ENCODE measurements at regions not wholly inside any gene's neighbourhood (a gene's known extent, or its start where the extent isn't known, plus 50 kb on each side); places are given as distances from the start of the nearest gene placed in this dataset.

DNA sequence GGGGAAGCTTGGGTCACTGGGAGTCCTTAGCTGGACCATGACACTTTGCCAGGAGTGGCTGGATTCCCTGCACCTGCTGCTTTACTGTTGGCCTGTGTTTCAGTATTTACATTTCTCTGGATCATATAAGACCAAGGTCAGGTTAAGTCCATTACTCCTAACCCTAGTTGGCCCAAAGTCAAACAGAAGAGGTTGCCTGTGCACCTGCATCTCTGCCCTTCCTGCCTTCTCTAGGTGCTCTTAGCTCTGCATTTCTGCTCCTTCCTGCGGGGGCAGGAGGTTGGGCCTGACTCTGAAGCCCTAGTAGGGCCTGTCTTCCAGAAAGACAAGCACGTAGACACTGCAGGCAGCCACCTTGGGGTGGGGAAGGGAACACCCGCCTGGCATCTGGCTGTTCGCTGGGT, 124.3 kb downstream of the RPLP1 start:
- no peak for DNase-seq (ENCODE audit: low spot score)
- ATAC-seq (ENCODE audit: low FRiP score): no peak
- TF ChIP-seq, protein P1, sequence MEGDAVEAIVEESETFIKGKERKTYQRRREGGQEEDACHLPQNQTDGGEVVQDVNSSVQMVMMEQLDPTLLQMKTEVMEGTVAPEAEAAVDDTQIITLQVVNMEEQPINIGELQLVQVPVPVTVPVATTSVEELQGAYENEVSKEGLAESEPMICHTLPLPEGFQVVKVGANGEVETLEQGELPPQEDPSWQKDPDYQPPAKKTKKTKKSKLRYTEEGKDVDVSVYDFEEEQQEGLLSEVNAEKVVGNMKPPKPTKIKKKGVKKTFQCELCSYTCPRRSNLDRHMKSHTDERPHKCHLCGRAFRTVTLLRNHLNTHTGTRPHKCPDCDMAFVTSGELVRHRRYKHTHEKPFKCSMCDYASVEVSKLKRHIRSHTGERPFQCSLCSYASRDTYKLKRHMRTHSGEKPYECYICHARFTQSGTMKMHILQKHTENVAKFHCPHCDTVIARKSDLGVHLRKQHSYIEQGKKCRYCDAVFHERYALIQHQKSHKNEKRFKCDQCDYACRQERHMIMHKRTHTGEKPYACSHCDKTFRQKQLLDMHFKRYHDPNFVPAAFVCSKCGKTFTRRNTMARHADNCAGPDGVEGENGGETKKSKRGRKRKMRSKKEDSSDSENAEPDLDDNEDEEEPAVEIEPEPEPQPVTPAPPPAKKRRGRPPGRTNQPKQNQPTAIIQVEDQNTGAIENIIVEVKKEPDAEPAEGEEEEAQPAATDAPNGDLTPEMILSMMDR (IDR thresholded peaks at IDR 0.05): no peak

DNA sequence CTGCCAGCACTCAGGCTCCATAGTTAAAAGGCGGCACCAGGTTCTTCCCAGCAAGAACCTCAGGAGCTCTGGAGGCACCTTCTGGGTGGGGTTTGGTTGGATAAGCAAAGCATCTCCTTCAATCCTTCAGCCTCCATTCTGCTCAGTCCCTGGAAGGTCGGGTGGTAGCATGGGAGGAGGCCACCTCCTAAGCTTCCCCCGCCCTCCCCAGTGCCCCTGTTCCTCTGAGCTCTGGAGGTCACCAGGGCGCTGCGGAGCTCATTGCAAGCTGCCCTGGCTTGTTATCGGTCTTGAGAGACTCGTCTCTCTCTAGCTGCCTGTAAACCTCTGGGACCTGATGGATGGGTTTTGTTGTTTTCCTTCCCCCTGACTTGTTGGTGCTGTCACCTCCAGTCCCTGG, 124.8 kb downstream of the RPLP1 start:
- ATAC-seq (ENCODE audit: low FRiP score) (no peak), DNase-seq (ENCODE audit: low spot score) (no peak)
- TF ChIP-seq, protein P1 (IDR thresholded peaks at IDR 0.05): no peak

DNA sequence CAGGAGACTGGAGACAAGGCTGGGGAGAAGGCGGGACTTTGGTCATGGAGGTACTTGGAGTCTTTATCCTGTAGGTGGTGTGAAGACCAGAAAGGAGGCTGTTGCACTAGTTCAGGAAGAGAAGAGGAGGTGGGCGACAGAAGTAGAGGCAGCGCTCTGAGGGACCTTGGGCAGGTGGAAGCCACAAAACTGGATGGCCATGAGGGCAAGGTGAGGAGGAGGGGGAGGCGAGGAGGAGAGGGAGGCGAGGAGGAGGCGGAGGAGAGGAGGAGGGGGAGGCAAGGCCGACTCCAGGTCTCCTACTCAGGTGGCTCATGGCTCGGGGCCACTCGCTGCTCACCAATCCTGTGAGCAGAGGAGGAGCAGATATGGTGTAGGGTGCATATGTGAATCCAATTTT, 125.6 kb downstream of the RPLP1 start:
- TF ChIP-seq, protein P1 (IDR thresholded peaks at IDR 0.05): no peak
- DNase-seq (ENCODE audit: low spot score) (no peak), ATAC-seq (ENCODE audit: low FRiP score) (no peak)

DNA sequence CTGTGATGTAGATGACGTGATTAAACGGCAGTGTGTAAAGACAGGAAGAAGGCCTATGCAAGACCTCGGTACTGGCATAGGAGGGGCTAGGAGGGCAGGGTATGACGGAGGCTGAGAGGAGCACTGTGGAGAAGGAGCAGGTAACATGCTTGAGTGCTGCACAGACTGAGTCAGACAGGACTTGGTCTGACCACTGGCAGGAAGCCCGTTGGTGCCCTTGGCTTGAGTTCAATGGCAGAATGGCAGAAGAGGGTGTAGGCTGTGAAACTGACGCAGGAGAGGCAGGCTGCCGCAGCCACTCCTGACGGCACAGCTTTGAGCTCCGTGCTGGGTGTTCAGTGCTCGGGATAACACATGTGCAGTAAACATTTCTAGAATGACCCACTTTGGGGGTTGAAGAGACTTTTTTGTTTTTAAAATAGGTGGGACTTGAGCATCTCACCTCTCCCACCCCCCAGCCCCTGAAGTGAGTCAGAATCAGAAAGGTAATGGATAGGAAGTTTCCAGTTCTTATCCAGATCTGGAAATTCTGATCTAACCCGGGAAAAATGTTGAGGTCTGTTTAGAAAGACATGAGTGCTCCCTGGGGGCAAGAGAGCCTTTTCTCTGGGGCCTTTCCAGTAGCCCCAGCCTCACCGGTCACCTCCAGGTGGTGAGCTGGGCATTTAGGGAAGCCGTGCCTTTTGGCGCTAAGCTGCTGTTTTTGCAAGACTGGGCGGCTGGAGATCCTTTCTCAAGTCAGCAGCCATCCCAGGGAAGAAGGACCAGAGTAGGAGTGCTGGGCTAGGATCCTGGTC, 126.4 kb downstream of the RPLP1 start:
- TF ChIP-seq, protein P1 (IDR thresholded peaks at IDR 0.05): no peak
- DNase-seq (ENCODE audit: low spot score) (no peak), ATAC-seq (ENCODE audit: low FRiP score) (no peak)

DNA sequence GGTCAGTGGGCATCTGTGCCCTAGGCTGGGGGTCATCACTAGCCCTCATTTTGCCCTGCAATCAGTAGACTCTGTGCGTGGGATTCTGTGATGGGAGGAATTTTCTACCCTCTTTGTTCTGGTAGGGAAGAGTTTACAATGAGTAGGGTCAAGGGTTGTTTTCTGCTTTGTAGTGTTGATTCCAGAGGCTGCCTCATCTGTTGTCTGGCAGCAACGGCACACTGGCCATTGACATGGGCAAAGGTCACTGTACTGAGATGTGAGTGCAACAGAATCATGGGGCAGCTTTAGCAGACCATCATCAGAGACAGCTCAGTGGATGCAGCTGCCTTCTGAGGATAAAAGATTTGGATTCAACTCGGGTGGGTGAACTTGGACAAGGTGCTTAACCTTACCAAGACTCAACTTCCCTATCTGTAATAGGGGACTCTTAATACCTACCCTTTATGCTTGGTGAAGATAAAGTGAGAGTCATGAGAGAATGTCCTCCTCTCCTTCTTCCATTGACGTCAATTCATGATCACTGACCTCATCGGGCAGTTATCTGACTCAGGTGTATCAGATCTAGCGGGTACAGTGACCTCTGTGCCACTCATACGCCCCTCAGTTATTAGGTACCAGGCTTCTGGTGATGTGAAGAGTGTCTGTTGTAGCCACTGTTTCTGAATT, 127.5 kb downstream of the RPLP1 start:
- ATAC-seq (ENCODE audit: low FRiP score) (no peak), DNase-seq (ENCODE audit: low spot score) (no peak)
- TF ChIP-seq, protein P1 (IDR thresholded peaks at IDR 0.05): no peak

DNA sequence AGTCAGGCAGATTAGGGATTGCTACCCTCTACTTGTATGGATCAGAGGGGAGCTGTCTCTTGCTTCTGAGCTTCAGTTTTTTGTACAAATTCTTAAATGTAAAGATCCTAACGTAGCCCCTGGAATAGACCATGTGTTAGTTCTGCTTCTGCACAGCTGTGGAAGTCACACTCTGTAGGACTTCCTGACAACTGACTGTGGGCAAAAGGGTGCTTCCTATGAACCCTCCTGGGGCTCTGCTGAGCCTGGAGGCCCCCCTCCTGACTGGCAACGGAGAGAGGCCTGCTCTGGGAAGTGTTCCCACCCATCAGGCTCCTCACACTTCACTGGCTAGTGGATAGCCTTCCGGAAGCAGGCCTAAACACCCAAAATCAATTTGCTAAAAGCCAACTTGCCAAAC, 131.0 kb downstream of the RPLP1 start:
- ATAC-seq (ENCODE audit: low FRiP score): no peak
- TF ChIP-seq, protein P1 (IDR thresholded peaks at IDR 0.05): no peak
- no peak for DNase-seq (ENCODE audit: low spot score)

DNA sequence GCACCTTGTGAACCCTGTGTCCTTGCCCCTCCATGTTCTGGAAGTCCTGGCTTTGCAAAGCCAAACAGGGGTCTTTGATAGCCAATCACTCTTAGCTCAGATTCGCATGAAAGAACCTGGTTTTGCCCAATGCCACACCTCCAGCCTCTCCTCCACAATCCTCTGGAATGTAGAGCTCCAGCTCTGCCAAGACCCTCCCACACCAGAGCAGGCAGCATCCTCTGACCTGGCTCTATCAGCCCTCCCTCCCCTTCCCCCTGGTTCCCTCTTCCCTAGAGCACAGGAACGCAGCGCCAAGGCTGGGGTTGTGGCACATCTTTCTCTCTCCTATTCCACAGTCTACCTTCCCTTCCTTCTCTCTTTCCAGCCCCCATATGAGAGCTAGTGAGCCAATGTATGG, 133.3 kb downstream of the RPLP1 start:
- TF ChIP-seq, protein P1 (IDR thresholded peaks at IDR 0.05): no peak
- ATAC-seq (ENCODE audit: low FRiP score): no peak
- no peak for DNase-seq (ENCODE audit: low spot score)
